ENCODE measurements at regions not wholly inside any gene's neighbourhood (a gene's known extent, or its start where the extent isn't known, plus 50 kb on each side); places are given as distances from the start of the nearest gene placed in this dataset.

DNA sequence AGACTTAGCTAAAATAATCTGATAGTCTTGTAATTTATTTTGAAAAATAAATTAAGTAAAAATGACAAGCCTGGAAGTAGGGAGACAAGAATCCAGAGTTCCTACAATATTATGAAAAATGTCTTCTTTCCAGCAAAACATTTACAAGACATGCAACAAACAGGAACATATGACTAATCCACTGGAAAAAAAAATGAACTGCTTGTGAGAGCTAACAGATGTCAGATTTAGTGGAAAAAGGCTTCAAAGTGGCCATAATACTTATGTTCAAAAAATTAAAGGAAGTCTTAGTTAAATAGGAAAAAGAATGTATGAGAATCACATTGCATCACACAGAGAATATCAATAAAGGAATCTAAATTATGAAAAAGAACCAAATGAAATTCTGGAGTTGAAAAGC lies 2082.0 kb upstream of the PCDH20 start:
- no peak overlapping the region for H3K56ac ChIP-seq (ENCODE audit: extremely low read depth, insufficient read depth, low read length)
- no peak overlapping the region; the same call in 1 of the 2 replicates for H3K27ac ChIP-seq (ENCODE audit: insufficient read depth, low read length)
- POLR2A ChIA-PET (ENCODE audit: unreplicated experiment): no interaction called here
- no TSS peak for BruUV-seq (replicated peaks)
- ATAC-seq (ENCODE audit: low read depth): no peak
- no peak overlapping the region for H2BK5ac ChIP-seq (ENCODE audit: low read depth, low read length, poor library complexity, severe bottlenecking)
- H3K9ac ChIP-seq (ENCODE audit: low read depth, low read length): no peak overlapping the region
- no peak overlapping the region for H4K8ac ChIP-seq (ENCODE audit: low read depth in 2 of 2, low read length in 2 of 2)
- no peak overlapping the region for H2BK20ac ChIP-seq (ENCODE audit: low read depth, low read length)
- no peak overlapping the region for H3K4ac ChIP-seq (ENCODE audit: low read depth, low read length)
- H3K23ac ChIP-seq (ENCODE audit: low read depth, low read length): no peak overlapping the region
- H2BK15ac ChIP-seq (ENCODE audit: low read depth, low read length): no peak overlapping the region
- no peak overlapping the region for H2AK5ac ChIP-seq (ENCODE audit: low read depth, low read length)
- intact Hi-C loops (cut with micrococcal nuclease) (no loop called here), dilution Hi-C loops (cut with HindIII; ENCODE audit: low sequenced_read_pairs, unreplicated experiment) (no loop called here), in situ Hi-C loops (cut with MboI; ENCODE audit: low sequenced_read_pairs) (no loop called here)
- 0 out of 2 replicates have a peak, but pooled peaks cover 3% of the 10 kb centered on the region for H3K9me3 ChIP-seq (ENCODE audit: control insufficient read depth, insufficient read depth, low read length)
- H4K20me1 ChIP-seq (ENCODE audit: insufficient read depth, low read length): no peaks in the 10 kb centered on the region
- H3K4me3 ChIP-seq (ENCODE audit: insufficient read depth, low read depth, low read length): no peak overlapping the region
- no peaks in the 10 kb centered on the region for H3K36me3 ChIP-seq (ENCODE audit: control insufficient read depth, insufficient read depth, low read length)
- H3K18ac ChIP-seq (ENCODE audit: low read depth, low read length): no peak overlapping the region
- TF ChIP-seq SMC3 (IDR thresholded peaks at IDR 0.05; ENCODE audit: low read depth, low read length) (no peak), NFE2L2 (IDR thresholded peaks at IDR 0.05; ENCODE audit: low read depth, low read length) (no peak), BHLHE40 (IDR thresholded peaks at IDR 0.05; ENCODE audit: low read depth, low read length) (no peak), FOS (IDR thresholded peaks at IDR 0.05; ENCODE audit: low read depth, low read length) (no peak)
- no peak overlapping the region for H2AK9ac ChIP-seq (replicated peaks; ENCODE audit: low read depth, low read length, poor library complexity)
- H3K9me1 ChIP-seq (ENCODE audit: insufficient read depth, low read length): no peaks in the 10 kb centered on the region
- H3K27me3 ChIP-seq (ENCODE audit: control insufficient read depth, insufficient read depth, low read length): no peaks in the 10 kb centered on the region
- H4K5ac ChIP-seq (ENCODE audit: low read depth, low read length): no peak overlapping the region
- DNase-seq: peak; percentile 41
- 0 out of 2 replicates have a peak, but pooled peaks cover 2% of the 10 kb centered on the region for H3K4me1 ChIP-seq (ENCODE audit: control insufficient read depth, insufficient read depth, low read length)
- no peak overlapping the region for H3K14ac ChIP-seq (replicated peaks; ENCODE audit: low read depth, low read length)
- no peak overlapping the region for H2BK120ac ChIP-seq (ENCODE audit: low read depth, low read length)
- H3K4me2 ChIP-seq (ENCODE audit: low read depth, low read length): no peak overlapping the region
- no peak overlapping the region for H4K91ac ChIP-seq (ENCODE audit: insufficient read depth, low read depth, low read length)
- CTCF ChIA-PET: interaction anchor here (0.9 kb wide), 1 partner anchor 66 kb away, joined by 3 read pairs; no protein-coding TSS in a partner anchor
- H2AFZ ChIP-seq (replicated peaks; ENCODE audit: low read length, poor library complexity): no peak overlapping the region
- H3K79me1 ChIP-seq (ENCODE audit: low read depth in 1 of 2, low read length in 2 of 2): no peaks in the 10 kb centered on the region
